H1 (cell line): ENCODE measurements at regions not wholly inside any gene's neighbourhood (a gene's known extent, or its start where the extent isn't known, plus 50 kb on each side); places are given as distances from the start of the nearest gene placed in this dataset.

ENCODE experiments used
- BACH1 ChIP-seq: IDR thresholded peaks from 2 replicates; pipeline ENCODE4 v1.6.1; 2012; ENCODE audit warnings: low read length, improper control_type of control experiment
- CBX5 ChIP-seq: fragments of 300-800, 300-1000 bp; sonication (generic); IDR thresholded peaks from 2 replicates; pipeline ENCODE4 v1.7.1; 2016; ENCODE audit warnings: antibody characterized with exemption, low read length, low read depth
- CBX8 ChIP-seq: fragments of 300-800, 300-1000 bp; sonication (generic); IDR thresholded peaks from 2 replicates; pipeline ENCODE4 v1.7.1; 2016; ENCODE audit warnings: low read depth, low read length, borderline replicate concordance
- CEBPB ChIP-seq: IDR thresholded peaks from 2 replicates; pipeline ENCODE4 v1.6.1; 2012; ENCODE audit warnings: low read depth, low read length
- CHD2 ChIP-seq: IDR thresholded peaks from 2 replicates; pipeline ENCODE4 v1.6.1; 2012; ENCODE audit warnings: low read length, improper control_type of control experiment
- CREB1 ChIP-seq: IDR thresholded peaks from 2 replicates; pipeline ENCODE4 v1.6.1; 2012; ENCODE audit warnings: inconsistent platforms
- CTBP2 ChIP-seq: IDR thresholded peaks from 2 replicates; pipeline ENCODE4 v1.7.0; 2011; ENCODE audit warnings: borderline replicate concordance, mild to moderate bottlenecking, moderate library complexity, mixed read lengths, low read length; ENCODE audit not compliant: insufficient read depth, insufficient read length
- CTCF ChIP-seq, 3 experiments: IDR thresholded peaks; 1 replicate in 2 of 3; 2 replicates in 1 of 3; pipeline versions ENCODE4 v1.5.1 to v1.6.1; 2011; ENCODE audit warnings: low read length in 3 of 3, mild to moderate bottlenecking in 3 of 3, inconsistent platforms in 2 of 3, low read depth in 1 of 3, moderate library complexity in 1 of 3; ENCODE audit not compliant: insufficient read depth in 1 of 3; ENCODE audit errors: control extremely low read depth in 1 of 3
- GTF2F1 ChIP-seq: IDR thresholded peaks from 2 replicates; pipeline ENCODE4 v1.6.1; 2012; ENCODE audit warnings: low read depth, low read length, improper control_type of control experiment, borderline replicate concordance
- HDAC2 ChIP-seq, 2 experiments: fragments of 300-600 bp in 1 of 2; sonication (generic) in 1 of 2; IDR thresholded peaks; 2 replicates each; pipeline ENCODE4 v1.6.1; 2011 to 2012; ENCODE audit warnings: low read depth in 2 of 2, low read length in 2 of 2, mild to moderate bottlenecking in 2 of 2, moderate library complexity in 2 of 2, borderline replicate concordance in 1 of 2, inconsistent platforms in 1 of 2
- HDAC6 ChIP-seq: IDR thresholded peaks from one replicate; pipeline ENCODE4 v1.7.1; 2012; ENCODE audit warnings: low read depth, mild to moderate bottlenecking, inconsistent platforms, low read length, moderate library complexity
- JUN ChIP-seq: IDR thresholded peaks from 2 replicates; pipeline ENCODE4 v1.6.1; 2011; ENCODE audit warnings: low read depth, mild to moderate bottlenecking, improper control_type of control experiment, low read length
- PHF8 ChIP-seq: fragments of 200-600 bp; sonication (generic); conservative IDR thresholded peaks from 2 replicates; pipeline ENCODE4 v1.7.1; 2012; ENCODE audit warnings: low read depth, mild to moderate bottlenecking, inconsistent platforms, low read length, moderate library complexity
- POU5F1 ChIP-seq: IDR thresholded peaks from 2 replicates; pipeline ENCODE4 v1.6.1; 2011; ENCODE audit warnings: low read depth, mild to moderate bottlenecking, low read length, moderate library complexity
- RBBP5 ChIP-seq: IDR thresholded peaks from 2 replicates; pipeline ENCODE4 v1.7.1; 2012; ENCODE audit warnings: low read depth, mild to moderate bottlenecking, inconsistent platforms, low read length, moderate library complexity, borderline replicate concordance
- RNF2 ChIP-seq: fragments of 200-900, 300-1000 bp; sonication (generic); IDR thresholded peaks from 2 replicates; pipeline ENCODE4 v1.7.1; 2016; ENCODE audit warnings: borderline replicate concordance, low read depth, mild to moderate bottlenecking, antibody characterized with exemption, low read length; ENCODE audit not compliant: poor library complexity, severe bottlenecking; ENCODE audit errors: missing control alignments
- SIX5 ChIP-seq: IDR thresholded peaks from 2 replicates; pipeline ENCODE4 v1.6.1; 2011; ENCODE audit warnings: mild to moderate bottlenecking, low read depth, low read length
- SP2 ChIP-seq: IDR thresholded peaks from 2 replicates; pipeline ENCODE4 v1.6.1; 2012; ENCODE audit warnings: mild to moderate bottlenecking, low read length, inconsistent platforms
- SUZ12 ChIP-seq: fragments of 200-600 bp; sonication (generic); IDR thresholded peaks from 2 replicates; pipeline ENCODE4 v1.6.1; 2012; ENCODE audit warnings: mild to moderate bottlenecking, inconsistent platforms, low read length, moderate library complexity, mixed read lengths
- TAF1 ChIP-seq: IDR thresholded peaks from 2 replicates; pipeline ENCODE4 v1.6.1; 2011; ENCODE audit warnings: mild to moderate bottlenecking, low read depth, low read length
- TBP ChIP-seq: IDR thresholded peaks from 2 replicates; pipeline ENCODE4 v1.6.1; 2011; ENCODE audit warnings: low read depth, low read length, improper control_type of control experiment
- USF2 ChIP-seq: IDR thresholded peaks from 2 replicates; pipeline ENCODE4 v1.6.1; 2011; ENCODE audit warnings: low read length, improper control_type of control experiment

GRCh38 chr1:229191066-229191674 lies 79.7 kb upstream of the RAB4A start (continued):
- TF ChIP-seq USF2: no peak
- 0 out of 2 replicates have a peak, but pooled peaks have one; percentile 23 for TF ChIP-seq TAF1
- no peak for TF ChIP-seq CREB1
- no peak for TF ChIP-seq CTBP2
- no peak for TF ChIP-seq HDAC6
- TF ChIP-seq GTF2F1: no peak
- no peak for TF ChIP-seq SUZ12
- no peak for TF ChIP-seq CEBPB
- TF ChIP-seq PHF8: no peak
- no peak; the same call in 1 of the 2 replicates for TF ChIP-seq TBP
- TF ChIP-seq CBX5: no peak
- no peak for TF ChIP-seq CTCF (IDR thresholded peaks at IDR 0.05; ENCODE audit: control extremely low read depth in 1 of 3, insufficient read depth in 1 of 3, low read depth in 1 of 3, low read length in 3 of 3)
- TF ChIP-seq POU5F1: 0 out of 2 replicates have a peak, but pooled peaks have one; percentile 67
- TF ChIP-seq BACH1: peak; percentile 93
- TF ChIP-seq CBX8: no peak
- TF ChIP-seq HDAC2 (IDR thresholded peaks at IDR 0.05; ENCODE audit: borderline replicate concordance in 1 of 2, low read depth in 2 of 2, low read length in 2 of 2): 0 out of 4 replicates have a peak, but pooled peaks of 1 of the 2 experiments have one; percentile 21
- TF ChIP-seq SP2: no peak
- no peak for TF ChIP-seq RNF2
- no peak for TF ChIP-seq CHD2
- no peak for TF ChIP-seq RBBP5
- no peak for TF ChIP-seq SIX5
- TF ChIP-seq JUN: peak; percentile 69
